K562 (cell line): ENCODE measurements at regions not wholly inside any gene's neighbourhood (a gene's known extent, or its start where the extent isn't known, plus 50 kb on each side); places are given as distances from the start of the nearest gene placed in this dataset.

Experiments
- ATAC-seq: fragments of 200-7000 bp; cut with Tn5 transposase; 3 replicates; pipeline ENCODE4 v1.9.1; 2020; ENCODE audit warnings: moderate library complexity
- BruUV-seq: library from RNA; stranded (reverse); fragments of 400-500 nt; replicated peaks from 2 replicates; lab custom pipeline; 2021; lab: Mats Ljungman, UMichigan
- CTCF ChIA-PET: fragments of 300-600 bp; formaldehyde crosslinking; extraction: SDS; loops from one replicate; lab custom pipeline; 2021; ENCODE audit warnings: low intra/inter-chr PET ratio; lab: Yijun Ruan, JAX
- POLR2A ChIA-PET: fragments of 300-600, 350-650 bp; sonication (Branson Sonifier 250); formaldehyde crosslinking; extraction: SDS; loops from one replicate; lab custom pipeline; 2021; ENCODE audit warnings: antibody characterized with exemption, inconsistent platforms; lab: Yijun Ruan, JAX
- DNase-seq, 4 experiments: peaks; one replicate each; pipeline versions ENCODE4 v3.0.0 to v3.0.0-alpha.2; 2011 to 2018; ENCODE audit warnings: low spot score in 3 of 4, mixed read lengths in 3 of 4; ENCODE audit errors: extremely low read depth in 1 of 4
- FAIRE-seq: peaks from 2 replicates; lab custom pipeline; 2011; peaks lifted over from hg19 to GRCh38; lab: Jason Lieb, UNC
- H2AFZ ChIP-seq: 2 replicates; pipeline ENCODE4 v1.6.0; 2011; ENCODE audit warnings: low read depth, low read length, control low read depth, inconsistent platforms
- H3K27ac ChIP-seq: fragments of 200-600 bp; 3 replicates; pipeline ENCODE4 v1.8.0; 2011; ENCODE audit warnings: low read depth, mild to moderate bottlenecking, control low read depth, inconsistent platforms, low read length, moderate library complexity, mixed read lengths; ENCODE audit errors: extremely low read depth
- H3K27me3 ChIP-seq, 2 experiments: fragments of 300-600 bp in 1 of 2; 2 replicates in 1 of 2; 3 replicates in 1 of 2; pipeline versions ENCODE4 v1.6.0 to v1.8.0; 2011; ENCODE audit warnings: inconsistent platforms in 2 of 2, low read length in 2 of 2, mild to moderate bottlenecking in 1 of 2, mixed read lengths in 1 of 2, moderate library complexity in 1 of 2; ENCODE audit not compliant: control insufficient read depth in 2 of 2, insufficient read depth in 2 of 2
- H3K36me3 ChIP-seq: fragments of 300-600 bp; 3 replicates; pipeline ENCODE4 v1.8.0; 2011; ENCODE audit warnings: mild to moderate bottlenecking, low read length, inconsistent platforms; ENCODE audit not compliant: control insufficient read depth, insufficient read depth
- H3K4me1 ChIP-seq, 2 experiments: fragments of 200-600 bp in 1 of 2; replicated peaks in 1 of 2; 2 replicates in 1 of 2; 3 replicates in 1 of 2; pipeline versions ENCODE4 v1.5.1 to v1.8.0; 2011; ENCODE audit warnings: inconsistent platforms in 2 of 2, low read length in 2 of 2, mild to moderate bottlenecking in 1 of 2, mixed read lengths in 1 of 2, moderate library complexity in 1 of 2; ENCODE audit not compliant: control insufficient read depth in 2 of 2, insufficient read depth in 2 of 2
- H3K4me2 ChIP-seq: 2 replicates; pipeline ENCODE4 v1.6.1; 2011; ENCODE audit warnings: low read length, control low read depth, inconsistent platforms, mixed read lengths; ENCODE audit not compliant: insufficient read depth
- H3K4me3 ChIP-seq: fragments of 200-600 bp; sonication (generic), shearing (Covaris generic); 2 replicates; pipeline ENCODE4 v1.5.1; 2016; ENCODE audit warnings: control low read depth, inconsistent platforms
- H3K79me2 ChIP-seq: fragments of 200-600 bp; 3 replicates; pipeline ENCODE4 v1.8.0; 2011; ENCODE audit warnings: low read length, inconsistent platforms; ENCODE audit not compliant: control insufficient read depth, insufficient read depth
- H3K9ac ChIP-seq, 2 experiments: 2 replicates each; pipeline versions ENCODE4 v1.6.0 to v1.6.1; 2011; ENCODE audit warnings: low read depth in 2 of 2, low read length in 2 of 2, control low read depth in 1 of 2, inconsistent platforms in 1 of 2, mild to moderate bottlenecking in 1 of 2, mixed read lengths in 1 of 2; ENCODE audit not compliant: insufficient read depth in 1 of 2
- H3K9me1 ChIP-seq: one replicate; pipeline ENCODE4 v1.6.0; 2011; ENCODE audit warnings: inconsistent platforms, mild to moderate bottlenecking, low read length, moderate library complexity; ENCODE audit not compliant: control insufficient read depth, insufficient read depth
- H3K9me3 ChIP-seq: replicated peaks from 2 replicates; pipeline ENCODE4 v1.5.1; 2011; ENCODE audit warnings: low read depth, low read length, inconsistent platforms; ENCODE audit not compliant: control insufficient read depth, insufficient read depth
- H4K20me1 ChIP-seq: replicated peaks from 2 replicates; pipeline ENCODE4 v1.6.1; 2011; ENCODE audit warnings: low read length, inconsistent platforms, mixed read lengths; ENCODE audit not compliant: control insufficient read depth, insufficient read depth
- EZH2 ChIP-seq: IDR thresholded peaks from 2 replicates; pipeline ENCODE4 v1.6.1; 2012; ENCODE audit warnings: low read depth, mild to moderate bottlenecking, inconsistent platforms, low read length, borderline replicate concordance
- GABPB2 ChIP-seq: fragments of 250-450 bp; sonication (Bioruptor Pico); conservative IDR thresholded peaks from 2 replicates; pipeline ENCODE4 v1.5.1; 2021; ENCODE audit warnings: mild to moderate bottlenecking
- MLX ChIP-seq, 2 experiments: fragments of 450-650 bp in 1 of 2; sonication (generic) in 1 of 2; formaldehyde crosslinking; conservative IDR thresholded peaks; 2 replicates each; pipeline versions ENCODE4 v1.4.0 to v1.8.1; 2020 to 2022; ENCODE audit warnings: mild to moderate bottlenecking in 1 of 2, missing genetic modification reagents in 1 of 2
- PTRF ChIP-seq: fragments of 450-650 bp; IDR thresholded peaks from 2 replicates; pipeline ENCODE4 v1.6.1; 2016; ENCODE audit warnings: mild to moderate bottlenecking, missing genetic modification characterization, missing compliant biosample characterization
- SETDB1 ChIP-seq: IDR thresholded peaks from one replicate; pipeline ENCODE4 v1.6.1; 2012; ENCODE audit warnings: low read length, control low read depth, inconsistent platforms
- ZBTB49 ChIP-seq: sonication (generic); formaldehyde crosslinking; IDR thresholded peaks from 2 replicates; pipeline ENCODE4 v1.8.0; 2022; ENCODE audit warnings: missing genetic modification reagents, mild to moderate bottlenecking, borderline replicate concordance
- ZBTB9 ChIP-seq: fragments of 450-650 bp; formaldehyde crosslinking; IDR thresholded peaks from 2 replicates; pipeline ENCODE4 v1.4.0; 2020; ENCODE audit warnings: mild to moderate bottlenecking, moderate library complexity
- ZNF696 ChIP-seq: fragments of 250-450 bp; sonication (Bioruptor Pico); conservative IDR thresholded peaks from 2 replicates; pipeline ENCODE4 v1.4.0; 2020; ENCODE audit warnings: mild to moderate bottlenecking, moderate library complexity
- WGBS: fragments of 100-300 bp; shearing (Covaris generic); methylation state at CpG from one replicate; pipeline ENCODE4 v1.1.6; 2016; ENCODE audit warnings: low coverage, mixed read lengths; ENCODE audit not compliant: insufficient coverage; ENCODE audit errors: missing lambda C conversion rate; 5-methylcytosine and 5-hydroxymethylcytosine counted together
- in situ Hi-C: fragments of 300-500 bp; cut with MboI; formaldehyde crosslinking; loops from 4 replicates; pipeline ENCODE4 v1.15.0; 2018; ENCODE audit warnings: inconsistent platforms, mixed read lengths
- intact Hi-C: fragments of 100-400 bp; cut with micrococcal nuclease; formaldehyde crosslinking; loops from 2 replicates; pipeline ENCODE4 v1.14.2; 2022

GRCh38 chr1:226810681-226811080 is 59.7 kb upstream of the PSEN2 start:
- Histone ChIP-seq H3K9me1 (no peaks in the 10 kb centered on the region), H3K36me3 (no peaks in the 10 kb centered on the region), H3K4me3 (no peak overlapping the region), H3K4me1 (peaks cover under 1 to 4% of the 10 kb centered on the region in 2 experiments; a peak in 4 of 5 replicates), H3K27ac (no peak overlapping the region), H3K4me2 (no peak overlapping the region), H3K79me2 (no peaks in the 10 kb centered on the region)
- POLR2A ChIA-PET, result interaction anchor here (0.7 kb wide), 1 partner anchor 157 kb away, joined by 3 read pairs; no protein-coding TSS in a partner anchor
- no peak for FAIRE-seq
- no peak for TF ChIP-seq ZBTB9 (CRISPR knock-in tag)
- TF ChIP-seq PTRF, result no peak
- no peak for TF ChIP-seq EZH2
- no peak for TF ChIP-seq GABPB2 (CRISPR knock-in tag)
- TF ChIP-seq MLX (CRISPR knock-in tag; conservative IDR thresholded peaks at IDR 0.05), result no peak
- TF ChIP-seq SETDB1, result no peak
- TF ChIP-seq ZNF696 (CRISPR knock-in tag), result no peak
- no peak for TF ChIP-seq ZBTB49
- TF ChIP-seq, all 486 proteins: peak for 0
- no TSS peak for BruUV-seq
- DNase-seq (no peak), ATAC-seq (no peak)
- Histone ChIP-seq H4K20me1 (no peaks in the 10 kb centered on the region), H3K9me3 (no peaks in the 10 kb centered on the region), H3K9ac (no peak overlapping the region), H3K27me3 (peaks cover 19 to 42% of the 10 kb centered on the region in 2 experiments; a peak in 4 of 5 replicates), H2AFZ (no peak overlapping the region)
- in situ Hi-C loops, result no loop called here
- CTCF ChIA-PET, result no interaction called here
- intact Hi-C loops, result no loop called here
- 9% methylated on average over 4 of the region's 4 CpGs for WGBS
